ENCODE measurements at regions not wholly inside any gene's neighbourhood (a gene's known extent, or its start where the extent isn't known, plus 50 kb on each side); places are given as distances from the start of the nearest gene placed in this dataset.

DNA sequence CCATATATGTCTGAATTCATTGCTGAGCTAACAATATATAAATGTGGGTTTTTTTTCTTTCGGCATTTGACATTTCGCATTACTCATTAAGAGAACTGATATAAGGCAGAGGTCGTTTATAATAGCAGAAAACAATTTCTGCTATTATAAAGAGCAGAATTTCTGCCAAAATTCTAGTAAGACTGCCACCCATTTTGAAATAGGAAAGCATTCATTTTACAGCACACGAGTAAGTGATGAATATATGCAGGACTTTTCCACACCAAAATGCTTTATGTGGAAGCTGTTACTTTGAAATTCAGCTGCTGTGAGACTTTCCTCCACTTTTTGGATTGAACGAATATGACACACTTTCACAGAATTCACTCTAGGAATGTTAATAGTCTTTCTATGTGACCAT lies 610.9 kb upstream of the MAN1A1 start:
- TF ChIP-seq, protein P1, sequence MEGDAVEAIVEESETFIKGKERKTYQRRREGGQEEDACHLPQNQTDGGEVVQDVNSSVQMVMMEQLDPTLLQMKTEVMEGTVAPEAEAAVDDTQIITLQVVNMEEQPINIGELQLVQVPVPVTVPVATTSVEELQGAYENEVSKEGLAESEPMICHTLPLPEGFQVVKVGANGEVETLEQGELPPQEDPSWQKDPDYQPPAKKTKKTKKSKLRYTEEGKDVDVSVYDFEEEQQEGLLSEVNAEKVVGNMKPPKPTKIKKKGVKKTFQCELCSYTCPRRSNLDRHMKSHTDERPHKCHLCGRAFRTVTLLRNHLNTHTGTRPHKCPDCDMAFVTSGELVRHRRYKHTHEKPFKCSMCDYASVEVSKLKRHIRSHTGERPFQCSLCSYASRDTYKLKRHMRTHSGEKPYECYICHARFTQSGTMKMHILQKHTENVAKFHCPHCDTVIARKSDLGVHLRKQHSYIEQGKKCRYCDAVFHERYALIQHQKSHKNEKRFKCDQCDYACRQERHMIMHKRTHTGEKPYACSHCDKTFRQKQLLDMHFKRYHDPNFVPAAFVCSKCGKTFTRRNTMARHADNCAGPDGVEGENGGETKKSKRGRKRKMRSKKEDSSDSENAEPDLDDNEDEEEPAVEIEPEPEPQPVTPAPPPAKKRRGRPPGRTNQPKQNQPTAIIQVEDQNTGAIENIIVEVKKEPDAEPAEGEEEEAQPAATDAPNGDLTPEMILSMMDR (conservative IDR thresholded peaks at IDR 0.05), result no peak
- Histone ChIP-seq H4K91ac (ENCODE audit: insufficient read length, low read depth, low read length) (no peak overlapping the region), H3K18ac (ENCODE audit: insufficient read length, low read depth, low read length) (no peak overlapping the region), H3K56ac (ENCODE audit: insufficient read length, low read depth, low read length) (no peak overlapping the region), H4K5ac (ENCODE audit: insufficient read length, low read depth, low read length) (no peak overlapping the region), H2BK15ac (ENCODE audit: low read depth, low read length) (no peak overlapping the region), H3K79me2 (ENCODE audit: insufficient read depth, low read length) (no peaks in the 10 kb centered on the region), H3K27me3 (ENCODE audit: insufficient read depth, low read length) (no peaks in the 10 kb centered on the region), H2AFZ (ENCODE audit: low read length) (no peak overlapping the region), H4K8ac (replicated peaks; ENCODE audit: insufficient read length, low read depth, low read length) (no peak overlapping the region), H3K23ac (ENCODE audit: insufficient read length, low read depth, low read length) (no peak overlapping the region), H3K4me1 (ENCODE audit: insufficient read depth, low read length) (peaks cover 10% of the 10 kb centered on the region), H3K4me2 (ENCODE audit: insufficient read depth, insufficient read length, low read length) (no peak overlapping the region), H3K27ac (ENCODE audit: insufficient read length, low read depth, low read length) (no peak overlapping the region), H2BK20ac (ENCODE audit: low read depth, low read length, poor library complexity, severe bottlenecking) (no peak overlapping the region), H3K23me2 (ENCODE audit: insufficient read length, low read depth, low read length, poor library complexity, severe bottlenecking) (no peaks in the 10 kb centered on the region), H2BK12ac (ENCODE audit: insufficient read length, low read depth, low read length) (no peak overlapping the region), H3K9ac (ENCODE audit: extremely low read depth, insufficient read length, low read length) (no peak overlapping the region), H3T11ph (ENCODE audit: low read length) (no peak overlapping the region), H2AK5ac (ENCODE audit: insufficient read length, low read length) (no peak overlapping the region), H3K14ac (ENCODE audit: insufficient read depth, low read length) (no peak overlapping the region), H2BK120ac (ENCODE audit: low read depth, low read length, poor library complexity, severe bottlenecking) (no peak overlapping the region), H3K9me3 (ENCODE audit: control insufficient read depth, low read depth, low read length) (no peaks in the 10 kb centered on the region), H2BK5ac (ENCODE audit: insufficient read length, low read length) (no peak overlapping the region), H3K4ac (ENCODE audit: low read depth, low read length) (no peak overlapping the region), H3K79me1 (ENCODE audit: insufficient read depth, low read depth, low read length, poor library complexity, severe bottlenecking) (no peaks in the 10 kb centered on the region), H4K20me1 (ENCODE audit: control insufficient read depth, insufficient read depth, insufficient read length) (no peaks in the 10 kb centered on the region)
- no peaks in the 10 kb centered on the region for H3K27me3 Mint-ChIP-seq (ENCODE audit: low read depth)
- no peaks in the 10 kb centered on the region for H3K9me3 Mint-ChIP-seq
- no peak overlapping the region for H3K4me3 Mint-ChIP-seq
- H3K36me3 Mint-ChIP-seq (ENCODE audit: insufficient read depth in 1 of 3, low read depth in 3 of 3), result no peaks in the 10 kb centered on the region
- no peak for DNase-seq
- peaks cover 13 to 15% of the 10 kb centered on the region in 2 experiments for H3K4me1 Mint-ChIP-seq
- WGBS (ENCODE audit: extremely low coverage, insufficient read length, low lambda C conversion rate), result no CpG with 5 or more reads among the region's 5 CpGs
- H3K27ac Mint-ChIP-seq, result no peak overlapping the region

Data from H9 (cell line).